ENCODE measurements at regions not wholly inside any gene's neighbourhood (a gene's known extent, or its start where the extent isn't known, plus 50 kb on each side); places are given as distances from the start of the nearest gene placed in this dataset.

GRCh38 chr15:46703020-46703861 lies 1014.1 kb upstream of the SEMA6D start:
- no peak overlapping the region for H3K27ac ChIP-seq (ENCODE audit: low read length, poor library complexity, severe bottlenecking)
- H3K4me1 ChIP-seq (ENCODE audit: control insufficient read depth, insufficient read depth, low read depth, low read length): no peaks in the 10 kb centered on the region
- H2BK12ac ChIP-seq (ENCODE audit: low read length in 2 of 2): peak overlapping the region in 1 of 2 experiments; percentile 72
- no peaks in the 10 kb centered on the region for H3K79me1 ChIP-seq (replicated peaks; ENCODE audit: low read length, poor library complexity, severe bottlenecking)
- no peaks in the 10 kb centered on the region for H3K27me3 ChIP-seq (ENCODE audit: control insufficient read depth in 1 of 2, insufficient read depth in 1 of 2, low read length in 2 of 2)
- H3K4me3 ChIP-seq (ENCODE audit: insufficient read depth in 1 of 2, low read depth in 1 of 2, low read length in 2 of 2): no peak overlapping the region
- H2BK120ac ChIP-seq (ENCODE audit: low read depth, low read length): peak overlapping the region; percentile 61
- no peak overlapping the region for H4K8ac ChIP-seq (ENCODE audit: low read length)
- peak; percentile 59 for DNase-seq
- H2BK15ac ChIP-seq (ENCODE audit: low read depth, poor library complexity, severe bottlenecking): no peak overlapping the region
- H4K91ac ChIP-seq (ENCODE audit: low read length): peak overlapping the region; percentile 68
- H2AK5ac ChIP-seq (ENCODE audit: low read length, severe bottlenecking): no peak overlapping the region
- 64% methylated on average over 9 of the region's 9 CpGs for WGBS
- no peak overlapping the region for H2BK5ac ChIP-seq (ENCODE audit: low read depth, low read length, poor library complexity, severe bottlenecking)
- no peak overlapping the region for H3K23ac ChIP-seq (ENCODE audit: low read length in 2 of 2)
- no peak overlapping the region for H3K4ac ChIP-seq (ENCODE audit: low read depth in 1 of 2, low read length in 2 of 2)
- no peaks in the 10 kb centered on the region for H3K36me3 ChIP-seq (ENCODE audit: control insufficient read depth in 1 of 2, insufficient read depth in 2 of 2, low read depth in 1 of 2, low read length in 2 of 2)
- H3K4me2 ChIP-seq (ENCODE audit: low read length, poor library complexity, severe bottlenecking): no peak overlapping the region
- no peak overlapping the region for H2AFZ ChIP-seq (ENCODE audit: low read depth, low read length)
- H3K18ac ChIP-seq (ENCODE audit: low read depth in 1 of 2, low read length in 2 of 2): no peak overlapping the region
- H3K9ac ChIP-seq (ENCODE audit: low read length): no peak overlapping the region
- H3K14ac ChIP-seq (ENCODE audit: low read length in 2 of 2): no peak overlapping the region
- peaks cover 35% of the 10 kb centered on the region for H3K9me3 ChIP-seq (ENCODE audit: control insufficient read depth, low read length)

GRCh38 chr15:46703871-46704637 lies 1013.3 kb upstream of the SEMA6D start:
- WGBS: 54% methylated on average over 2 of the region's 2 CpGs
- Histone ChIP-seq H3K27ac (ENCODE audit: low read length, poor library complexity, severe bottlenecking) (no peak overlapping the region), H3K23ac (ENCODE audit: low read length in 2 of 2) (no peak overlapping the region), H3K9ac (ENCODE audit: low read length) (no peak overlapping the region), H3K27me3 (ENCODE audit: control insufficient read depth in 1 of 2, insufficient read depth in 1 of 2, low read length in 2 of 2) (no peaks in the 10 kb centered on the region), H3K79me1 (replicated peaks; ENCODE audit: low read length, poor library complexity, severe bottlenecking) (no peaks in the 10 kb centered on the region), H2BK15ac (ENCODE audit: low read depth, poor library complexity, severe bottlenecking) (no peak overlapping the region), H4K91ac (ENCODE audit: low read length) (no peak overlapping the region), H3K18ac (ENCODE audit: low read depth in 1 of 2, low read length in 2 of 2) (no peak overlapping the region), H4K8ac (ENCODE audit: low read length) (no peak overlapping the region), H3K4me2 (ENCODE audit: low read length, poor library complexity, severe bottlenecking) (no peak overlapping the region), H3K4me3 (ENCODE audit: insufficient read depth in 1 of 2, low read depth in 1 of 2, low read length in 2 of 2) (no peak overlapping the region), H2BK120ac (ENCODE audit: low read depth, low read length) (no peak overlapping the region), H2BK12ac (ENCODE audit: low read length in 2 of 2) (no peak overlapping the region), H3K4me1 (ENCODE audit: control insufficient read depth, insufficient read depth, low read depth, low read length) (no peaks in the 10 kb centered on the region), H2BK5ac (ENCODE audit: low read depth, low read length, poor library complexity, severe bottlenecking) (no peak overlapping the region), H2AK5ac (ENCODE audit: low read length, severe bottlenecking) (no peak overlapping the region), H3K4ac (ENCODE audit: low read depth in 1 of 2, low read length in 2 of 2) (no peak overlapping the region), H3K36me3 (ENCODE audit: control insufficient read depth in 1 of 2, insufficient read depth in 2 of 2, low read depth in 1 of 2, low read length in 2 of 2) (no peaks in the 10 kb centered on the region), H3K14ac (ENCODE audit: low read length in 2 of 2) (no peak overlapping the region), H3K9me3 (ENCODE audit: control insufficient read depth, low read length) (peaks cover 42% of the 10 kb centered on the region), H2AFZ (ENCODE audit: low read depth, low read length) (no peak overlapping the region)
- DNase-seq: peak; percentile 66

GRCh38 chr15:46707452-46707851 lies 1009.9 kb upstream of the SEMA6D start:
- H3K27ac ChIP-seq (ENCODE audit: low read length, poor library complexity, severe bottlenecking): no peak overlapping the region
- H3K4me1 ChIP-seq (ENCODE audit: control insufficient read depth, insufficient read depth, low read depth, low read length): no peaks in the 10 kb centered on the region
- no peak overlapping the region for H2BK120ac ChIP-seq (ENCODE audit: low read depth, low read length)
- no peak overlapping the region for H3K4me3 ChIP-seq (ENCODE audit: insufficient read depth in 1 of 2, low read depth in 1 of 2, low read length in 2 of 2)
- no peak overlapping the region for H2AFZ ChIP-seq (ENCODE audit: low read depth, low read length)
- H4K8ac ChIP-seq (ENCODE audit: low read length): no peak overlapping the region
- H2BK12ac ChIP-seq (ENCODE audit: low read length in 2 of 2): no peak overlapping the region
- no peak overlapping the region for H2BK15ac ChIP-seq (ENCODE audit: low read depth, poor library complexity, severe bottlenecking)
- WGBS: 100% methylated on average over 1 of the region's 1 CpG
- H2BK5ac ChIP-seq (ENCODE audit: low read depth, low read length, poor library complexity, severe bottlenecking): no peak overlapping the region
- no peak for DNase-seq
- no peak overlapping the region for H4K91ac ChIP-seq (ENCODE audit: low read length)
- H3K18ac ChIP-seq (ENCODE audit: low read depth in 1 of 2, low read length in 2 of 2): no peak overlapping the region
- no peaks in the 10 kb centered on the region for H3K36me3 ChIP-seq (ENCODE audit: control insufficient read depth in 1 of 2, insufficient read depth in 2 of 2, low read depth in 1 of 2, low read length in 2 of 2)
- no peak overlapping the region for H2AK5ac ChIP-seq (ENCODE audit: low read length, severe bottlenecking)
- H3K14ac ChIP-seq (ENCODE audit: low read length in 2 of 2): no peak overlapping the region
- H3K27me3 ChIP-seq (ENCODE audit: control insufficient read depth in 1 of 2, insufficient read depth in 1 of 2, low read length in 2 of 2): no peaks in the 10 kb centered on the region
- no peak overlapping the region for H3K9ac ChIP-seq (ENCODE audit: low read length)
- no peak overlapping the region for H3K4me2 ChIP-seq (ENCODE audit: low read length, poor library complexity, severe bottlenecking)
- H3K9me3 ChIP-seq (ENCODE audit: control insufficient read depth, low read length): peaks cover 39% of the 10 kb centered on the region
- H3K23ac ChIP-seq (ENCODE audit: low read length in 2 of 2): no peak overlapping the region
- no peak overlapping the region for H3K4ac ChIP-seq (ENCODE audit: low read depth in 1 of 2, low read length in 2 of 2)
- H3K79me1 ChIP-seq (replicated peaks; ENCODE audit: low read length, poor library complexity, severe bottlenecking): no peaks in the 10 kb centered on the region

- Histone ChIP-seq H3K9me3 (ENCODE audit: control insufficient read depth, low read length) (peaks cover 39% of the 10 kb centered on the region), H4K91ac (ENCODE audit: low read length) (no peak overlapping the region), H2BK12ac (ENCODE audit: low read length in 2 of 2) (no peak overlapping the region), H4K8ac (ENCODE audit: low read length) (no peak overlapping the region), H2BK120ac (ENCODE audit: low read depth, low read length) (no peak overlapping the region), H2BK15ac (ENCODE audit: low read depth, poor library complexity, severe bottlenecking) (no peak overlapping the region), H3K4ac (ENCODE audit: low read depth in 1 of 2, low read length in 2 of 2) (no peak overlapping the region), H3K14ac (ENCODE audit: low read length in 2 of 2) (no peak overlapping the region), H2BK5ac (ENCODE audit: low read depth, low read length, poor library complexity, severe bottlenecking) (no peak overlapping the region), H2AK5ac (ENCODE audit: low read length, severe bottlenecking) (no peak overlapping the region), H3K23ac (ENCODE audit: low read length in 2 of 2) (no peak overlapping the region), H3K27me3 (ENCODE audit: control insufficient read depth in 1 of 2, insufficient read depth in 1 of 2, low read length in 2 of 2) (no peaks in the 10 kb centered on the region), H3K4me2 (ENCODE audit: low read length, poor library complexity, severe bottlenecking) (no peak overlapping the region), H3K36me3 (ENCODE audit: control insufficient read depth in 1 of 2, insufficient read depth in 2 of 2, low read depth in 1 of 2, low read length in 2 of 2) (no peaks in the 10 kb centered on the region), H3K4me3 (ENCODE audit: insufficient read depth in 1 of 2, low read depth in 1 of 2, low read length in 2 of 2) (no peak overlapping the region), H2AFZ (ENCODE audit: low read depth, low read length) (no peak overlapping the region), H3K79me1 (replicated peaks; ENCODE audit: low read length, poor library complexity, severe bottlenecking) (no peaks in the 10 kb centered on the region), H3K18ac (ENCODE audit: low read depth in 1 of 2, low read length in 2 of 2) (no peak overlapping the region), H3K9ac (ENCODE audit: low read length) (no peak overlapping the region), H3K4me1 (ENCODE audit: control insufficient read depth, insufficient read depth, low read depth, low read length) (no peaks in the 10 kb centered on the region), H3K27ac (ENCODE audit: low read length, poor library complexity, severe bottlenecking) (no peak overlapping the region)
- 60% methylated on average over 3 of the region's 3 CpGs for WGBS
- DNase-seq: peak; percentile 55
Measured at GRCh38 chr15:46708226-46708625, 1009.1 kb upstream of the SEMA6D start.
